Activated CD4-positive, alpha-beta T cell treated with anti-CD3 and anti-CD28 coated beads for 36 hours (primary cell): ENCODE measurements at regions not wholly inside any gene's neighbourhood (a gene's known extent, or its start where the extent isn't known, plus 50 kb on each side); places are given as distances from the start of the nearest gene placed in this dataset.

ENCODE experiments used
- ATAC-seq: fragments of 200-7000 bp; cut with Tn5 transposase; one replicate; pipeline ENCODE4 v1.10.0; 2021; ENCODE audit warnings: mild to moderate bottlenecking, moderate library complexity
- CTCF ChIA-PET: fragments of 350-600 bp; sonication (Branson Sonifier 250); formaldehyde crosslinking; loops from one replicate; lab custom pipeline; 2021; ENCODE audit warnings: antibody characterized with exemption; lab: Charles Lee
- POLR2A ChIA-PET: fragments of 350-600 bp; sonication (Branson Sonifier 250); formaldehyde crosslinking; loops from one replicate; lab custom pipeline; 2021; ENCODE audit warnings: antibody characterized with exemption, inconsistent platforms; lab: Charles Lee
- DNase-seq: peaks from one replicate; pipeline ENCODE4 v3.0.0-alpha.2; 2020
- H3K27ac Mint-ChIP-seq: one replicate; pipeline ENCODE4 v1.8.0; 2021; ENCODE audit warnings: mixed read lengths
- H3K27me3 Mint-ChIP-seq: one replicate; pipeline ENCODE4 v1.8.0; 2021; ENCODE audit warnings: mixed read lengths
- H3K36me3 Mint-ChIP-seq: one replicate; pipeline ENCODE4 v1.8.0; 2021; ENCODE audit warnings: low read depth, mixed read lengths
- H3K4me1 Mint-ChIP-seq: one replicate; pipeline ENCODE4 v1.8.0; 2021; ENCODE audit warnings: mixed read lengths
- H3K4me3 Mint-ChIP-seq: one replicate; pipeline ENCODE4 v1.8.0; 2021; ENCODE audit warnings: mild to moderate bottlenecking, moderate library complexity, mixed read lengths
- H3K9me3 Mint-ChIP-seq: one replicate; pipeline ENCODE4 v1.8.0; 2021; ENCODE audit warnings: low read depth, mixed read lengths
- intact Hi-C, 2 experiments: fragments of 100-400 bp; cut with DNase I in 1 of 2; cut with micrococcal nuclease in 1 of 2; formaldehyde crosslinking; loops; one replicate each; pipeline versions ENCODE4 v1.14.2 to v1.15.1; 2022 to 2024; cut with DNase I, micrococcal nuclease

GRCh38 chr10:4707221-4707620, 118.8 kb upstream of the AKR1E2 start:
- DNase-seq (no peak), ATAC-seq (no peak)
- Mint-ChIP-seq H3K4me3 (no peak overlapping the region), H3K27ac (no peak overlapping the region), H3K27me3 (peaks cover 21% of the 10 kb centered on the region), H3K36me3 (no peaks in the 10 kb centered on the region), H3K9me3 (no peaks in the 10 kb centered on the region), H3K4me1 (peaks cover 2% of the 10 kb centered on the region)
- intact Hi-C loops: no loop called here
- ChIA-PET POLR2A (no interaction called here), CTCF (interaction anchor here (0.6 to 1.1 kb wide), 2 partner anchors 8 to 94 kb away, joined by 3 read pairs; no protein-coding TSS in a partner anchor)

- Mint-ChIP-seq H3K9me3 (no peaks in the 10 kb centered on the region), H3K4me1 (peaks cover 2% of the 10 kb centered on the region), H3K27me3 (peaks cover 21% of the 10 kb centered on the region), H3K4me3 (no peak overlapping the region), H3K27ac (no peak overlapping the region), H3K36me3 (no peaks in the 10 kb centered on the region)
- CTCF ChIA-PET: interaction anchor here (0.6 to 1.3 kb wide), 5 partner anchors 12 to 862 kb away, joined by 3 to 5 read pairs (median 3); no protein-coding TSS in a partner anchor
- intact Hi-C loops: no loop called here
- ATAC-seq: no peak
- POLR2A ChIA-PET: no interaction called here
- no peak for DNase-seq
These were observed 121.9 kb upstream of the AKR1E2 start for GRCh38 chr10:4704034-4704545.

GRCh38 chr10:4701016-4701415, 125.0 kb upstream of the AKR1E2 start:
- ATAC-seq (no peak), DNase-seq (no peak)
- Mint-ChIP-seq H3K27ac (no peak overlapping the region), H3K4me3 (no peak overlapping the region), H3K27me3 (peaks cover 10% of the 10 kb centered on the region), H3K36me3 (no peaks in the 10 kb centered on the region), H3K9me3 (no peaks in the 10 kb centered on the region), H3K4me1 (peaks cover 2% of the 10 kb centered on the region)
- intact Hi-C loops: no loop called here
- POLR2A ChIA-PET: no interaction called here
- CTCF ChIA-PET: interaction anchor here (0.7 kb wide), 1 partner anchor 15 kb away, joined by 3 read pairs; no protein-coding TSS in a partner anchor

GRCh38 chr10:4699950-4700730, 125.9 kb upstream of the AKR1E2 start:
- Mint-ChIP-seq H3K4me1 (peaks cover 2% of the 10 kb centered on the region), H3K27ac (no peak overlapping the region), H3K9me3 (no peaks in the 10 kb centered on the region), H3K27me3 (peaks cover 9% of the 10 kb centered on the region), H3K36me3 (no peaks in the 10 kb centered on the region), H3K4me3 (no peak overlapping the region)
- DNase-seq: no peak
- no peak for ATAC-seq
- intact Hi-C loops: no loop called here
- ChIA-PET CTCF (no interaction called here), POLR2A (interaction anchor here (0.5 kb wide), 1 partner anchor 1014 kb away, joined by 3 read pairs; no protein-coding TSS in a partner anchor)

GRCh38 chr10:4698075-4698474, 127.9 kb upstream of the AKR1E2 start:
- Mint-ChIP-seq H3K27ac (no peak overlapping the region), H3K9me3 (no peaks in the 10 kb centered on the region), H3K4me3 (no peak overlapping the region), H3K4me1 (no peaks in the 10 kb centered on the region), H3K27me3 (peaks cover 4% of the 10 kb centered on the region), H3K36me3 (no peaks in the 10 kb centered on the region)
- POLR2A ChIA-PET: no interaction called here
- no peak for ATAC-seq
- DNase-seq: no peak
- intact Hi-C loops: no loop called here
- CTCF ChIA-PET: no interaction called here

GRCh38 chr10:4696186-4696585, 129.8 kb upstream of the AKR1E2 start:
- DNase-seq: no peak
- H3K9me3 Mint-ChIP-seq: no peaks in the 10 kb centered on the region
- H3K4me1 Mint-ChIP-seq: no peaks in the 10 kb centered on the region
- ChIA-PET CTCF (interaction anchor here (1.5 kb wide), 1 partner anchor 10 kb away, joined by 3 read pairs; no protein-coding TSS in a partner anchor), POLR2A (no interaction called here)
- no peak overlapping the region for H3K4me3 Mint-ChIP-seq
- no peaks in the 10 kb centered on the region for H3K36me3 Mint-ChIP-seq
- intact Hi-C loops: no loop called here
- no peak for ATAC-seq
- peaks cover 4% of the 10 kb centered on the region for H3K27me3 Mint-ChIP-seq
- no peak overlapping the region for H3K27ac Mint-ChIP-seq

- no peak for ATAC-seq
- POLR2A ChIA-PET: no interaction called here
- Mint-ChIP-seq H3K36me3 (no peaks in the 10 kb centered on the region), H3K4me3 (no peak overlapping the region), H3K4me1 (no peaks in the 10 kb centered on the region), H3K27me3 (peaks cover 4% of the 10 kb centered on the region), H3K9me3 (no peaks in the 10 kb centered on the region), H3K27ac (no peak overlapping the region)
- intact Hi-C loops: no loop called here
- DNase-seq: no peak
- CTCF ChIA-PET: no interaction called here
These were observed 132.0 kb upstream of the AKR1E2 start for GRCh38 chr10:4693967-4694366.

GRCh38 chr10:4692206-4692605, 133.8 kb upstream of the AKR1E2 start:
- DNase-seq: no peak
- no peak overlapping the region for H3K27ac Mint-ChIP-seq
- H3K9me3 Mint-ChIP-seq: no peaks in the 10 kb centered on the region
- ChIA-PET CTCF (no interaction called here), POLR2A (no interaction called here)
- no peak overlapping the region for H3K4me3 Mint-ChIP-seq
- H3K27me3 Mint-ChIP-seq: peaks cover 2% of the 10 kb centered on the region
- H3K36me3 Mint-ChIP-seq: no peaks in the 10 kb centered on the region
- intact Hi-C loops: no loop called here
- peaks cover 11% of the 10 kb centered on the region for H3K4me1 Mint-ChIP-seq
- no peak for ATAC-seq

GRCh38 chr10:4691776-4692175, 134.2 kb upstream of the AKR1E2 start:
- no peak overlapping the region for H3K4me3 Mint-ChIP-seq
- peaks cover 16% of the 10 kb centered on the region for H3K4me1 Mint-ChIP-seq
- DNase-seq (no peak), ATAC-seq (no peak)
- H3K9me3 Mint-ChIP-seq: no peaks in the 10 kb centered on the region
- POLR2A ChIA-PET: no interaction called here
- peaks cover 2% of the 10 kb centered on the region for H3K27me3 Mint-ChIP-seq
- H3K27ac Mint-ChIP-seq: no peak overlapping the region
- CTCF ChIA-PET: no interaction called here
- H3K36me3 Mint-ChIP-seq: no peaks in the 10 kb centered on the region
- intact Hi-C loops: no loop called here

GRCh38 chr10:4691301-4691700, 134.7 kb upstream of the AKR1E2 start:
- POLR2A ChIA-PET: no interaction called here
- intact Hi-C loops: no loop called here
- no peak for ATAC-seq
- DNase-seq: no peak
- Mint-ChIP-seq H3K27ac (no peak overlapping the region), H3K4me1 (peaks cover 20% of the 10 kb centered on the region), H3K4me3 (no peak overlapping the region), H3K9me3 (no peaks in the 10 kb centered on the region), H3K27me3 (peaks cover 2% of the 10 kb centered on the region), H3K36me3 (no peaks in the 10 kb centered on the region)
- CTCF ChIA-PET: interaction anchor here (1.2 kb wide), 1 partner anchor 82 kb away, joined by 3 read pairs; no protein-coding TSS in a partner anchor

GRCh38 chr10:4688601-4689000, 137.4 kb upstream of the AKR1E2 start:
- ChIA-PET POLR2A (no interaction called here), CTCF (interaction anchor here (0.9 kb wide), 1 partner anchor 36 kb away, joined by 3 read pairs; no protein-coding TSS in a partner anchor)
- Mint-ChIP-seq H3K27me3 (no peaks in the 10 kb centered on the region), H3K9me3 (no peaks in the 10 kb centered on the region), H3K36me3 (no peaks in the 10 kb centered on the region), H3K4me3 (no peak overlapping the region), H3K4me1 (peaks cover 31% of the 10 kb centered on the region), H3K27ac (no peak overlapping the region)
- DNase-seq (no peak), ATAC-seq (no peak)
- intact Hi-C loops: no loop called here

- Mint-ChIP-seq H3K36me3 (no peaks in the 10 kb centered on the region), H3K9me3 (no peaks in the 10 kb centered on the region), H3K27me3 (no peaks in the 10 kb centered on the region), H3K27ac (no peak overlapping the region), H3K4me1 (peaks cover 31% of the 10 kb centered on the region), H3K4me3 (no peak overlapping the region)
- CTCF ChIA-PET: interaction anchor here (0.9 kb wide), 1 partner anchor 36 kb away, joined by 3 read pairs; no protein-coding TSS in a partner anchor
- ATAC-seq (no peak), DNase-seq (no peak)
- intact Hi-C loops: no loop called here
- POLR2A ChIA-PET: interaction anchor here (0.6 kb wide), 1 partner anchor 10 kb away, joined by 3 read pairs; no protein-coding TSS in a partner anchor
These were observed 137.8 kb upstream of the AKR1E2 start for GRCh38 chr10:4688168-4688567.
